NCI-H345 (cell line): ENCODE measurements at regions not wholly inside any gene's neighbourhood (a gene's known extent, or its start where the extent isn't known, plus 50 kb on each side); places are given as distances from the start of the nearest gene placed in this dataset.
"Not testable (repeated sequence)": the region's sequence is repeated elsewhere in the genome, so short reads cannot be mapped to it uniquely, and the experiment has no call there.

Experiments
- DNase-seq: peaks from one replicate; lab custom pipeline; 2025; lab: John Stamatoyannopoulos, UW

GRCh38 chr1:60890664-60891063, 191.7 kb upstream of the NFIA start:
- no peak for DNase-seq

- no peak for DNase-seq
These were observed 192.7 kb upstream of the NFIA start for GRCh38 chr1:60889709-60890108.

DNA sequence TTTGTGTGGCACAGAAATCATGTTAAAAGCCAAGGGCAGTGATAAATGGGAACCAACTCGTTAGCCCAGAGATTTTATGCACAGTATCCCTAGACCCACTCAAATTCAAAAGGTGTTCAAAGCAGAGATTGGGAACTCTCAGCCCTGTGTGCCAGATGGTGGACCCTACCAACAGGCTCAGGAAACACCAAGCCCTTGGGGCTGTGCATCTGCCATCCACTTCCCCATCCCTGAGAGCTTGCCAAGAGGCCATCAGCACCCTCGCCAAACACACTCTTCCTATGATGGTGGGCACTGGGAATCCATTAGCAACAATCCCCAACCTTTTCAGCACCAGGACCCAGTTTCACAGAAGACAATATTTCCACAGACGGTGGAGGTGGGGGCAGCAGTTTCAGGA, 194.2 kb upstream of the NFIA start:
- no peak for DNase-seq

DNA sequence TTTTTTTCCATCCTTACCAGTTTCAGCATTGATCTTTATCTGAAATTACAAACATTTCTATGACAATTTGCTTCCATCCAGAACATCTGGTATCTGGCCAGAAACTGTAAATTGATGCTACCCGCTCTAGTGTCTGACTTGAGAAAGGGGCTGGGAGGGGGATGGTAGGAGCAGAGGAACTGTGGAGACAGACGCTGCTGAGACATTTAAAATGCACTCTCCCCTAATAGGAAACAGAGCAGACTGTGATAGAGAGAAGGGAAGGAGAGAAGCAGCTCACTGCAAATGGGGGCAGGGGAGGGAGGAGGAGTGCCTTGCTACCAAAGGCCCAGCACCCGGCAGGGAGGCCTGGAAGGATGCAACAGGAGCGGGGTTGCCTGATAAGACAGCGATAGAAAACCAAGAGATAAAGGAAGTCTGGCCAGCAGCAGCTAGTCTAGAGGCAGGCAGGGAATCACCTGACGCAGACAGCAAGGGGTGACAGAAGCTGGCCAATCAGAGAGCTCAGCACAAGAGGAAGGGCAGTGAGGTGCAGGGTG, 195.5 kb upstream of the NFIA start:
- DNase-seq = no peak

GRCh38 chr1:60886090-60886489, 196.3 kb upstream of the NFIA start:
- DNase-seq = no peak

GRCh38 chr1:60880202-60880601, 202.2 kb upstream of the NFIA start:
- DNase-seq = no peak

GRCh38 chr1:60878323-60878722, 204.0 kb upstream of the NFIA start:
- DNase-seq = no peak

GRCh38 chr1:60877376-60877775, 205.0 kb upstream of the NFIA start:
- no peak for DNase-seq

GRCh38 chr1:60876952-60877351, 205.4 kb upstream of the NFIA start:
- no peak for DNase-seq

GRCh38 chr1:60875138-60875537, 207.2 kb upstream of the NFIA start:
- no peak for DNase-seq

DNA sequence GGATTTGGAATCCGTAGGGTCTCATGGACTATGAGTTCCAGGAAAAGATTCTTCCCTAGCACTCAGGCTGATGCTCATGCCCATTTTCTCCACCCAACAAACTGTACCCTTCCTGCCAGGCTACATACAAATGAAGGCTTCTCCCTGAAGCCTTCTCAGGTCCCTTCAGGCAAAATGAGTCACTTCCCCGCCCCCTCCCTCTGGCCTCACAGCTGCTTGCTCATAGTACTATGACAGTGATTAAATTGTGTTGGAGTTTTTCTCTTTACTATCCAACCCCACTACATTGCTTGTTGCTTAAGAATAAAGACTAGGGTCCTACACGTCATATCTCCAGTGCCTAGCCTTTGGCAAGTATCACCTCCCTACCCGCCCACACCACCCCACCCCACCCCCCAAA, 207.6 kb upstream of the NFIA start:
- DNase-seq = no peak

DNA sequence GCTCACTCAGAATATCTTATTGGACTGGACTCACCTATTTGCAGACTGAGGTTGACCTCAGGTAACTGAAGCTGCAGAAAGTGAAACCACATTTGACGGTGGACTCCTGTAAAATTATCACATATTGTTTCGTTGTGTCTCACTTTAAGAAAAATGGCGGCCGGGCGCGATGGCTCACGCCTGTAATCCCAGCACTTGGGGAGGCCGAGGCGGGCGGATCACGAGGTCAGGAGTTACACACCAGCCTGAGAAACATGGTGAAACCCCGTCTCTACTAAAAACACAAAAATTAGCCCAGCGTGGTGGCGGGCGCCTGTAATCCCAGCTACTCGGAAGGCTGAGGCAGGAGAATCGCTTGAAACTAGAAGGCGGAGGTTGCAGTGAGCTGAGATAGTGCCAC, 209.0 kb upstream of the NFIA start:
- not testable (repeated sequence) for DNase-seq

DNA sequence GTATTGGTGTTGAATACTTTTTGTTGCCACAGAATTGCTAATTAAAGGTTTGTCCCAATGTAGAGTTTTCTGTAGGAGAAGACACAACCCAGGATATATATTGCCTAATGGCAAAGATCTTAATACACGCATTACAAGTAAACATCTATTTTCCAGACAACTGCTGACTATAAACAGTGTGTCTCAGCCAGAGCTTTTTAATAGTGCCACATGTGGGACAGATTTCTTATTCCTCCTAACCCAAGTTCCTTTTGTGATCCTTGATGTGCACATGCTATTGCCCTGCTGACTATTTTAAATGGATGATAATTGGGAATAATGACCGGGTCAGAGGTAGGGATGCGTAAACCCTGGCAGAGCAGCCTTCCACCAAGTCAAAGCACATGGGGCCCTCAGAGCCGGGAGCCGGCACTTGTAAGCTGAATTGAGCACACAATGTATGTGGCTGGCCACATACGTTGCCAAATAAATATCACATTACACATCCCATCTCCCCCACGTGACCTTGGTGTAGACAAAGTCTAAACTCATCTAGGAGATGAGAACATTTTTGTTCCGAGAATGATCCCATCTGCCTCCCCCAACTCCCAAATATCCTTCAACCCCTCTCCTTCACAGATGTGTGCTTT, 209.8 kb upstream of the NFIA start:
- no peak for DNase-seq

DNA sequence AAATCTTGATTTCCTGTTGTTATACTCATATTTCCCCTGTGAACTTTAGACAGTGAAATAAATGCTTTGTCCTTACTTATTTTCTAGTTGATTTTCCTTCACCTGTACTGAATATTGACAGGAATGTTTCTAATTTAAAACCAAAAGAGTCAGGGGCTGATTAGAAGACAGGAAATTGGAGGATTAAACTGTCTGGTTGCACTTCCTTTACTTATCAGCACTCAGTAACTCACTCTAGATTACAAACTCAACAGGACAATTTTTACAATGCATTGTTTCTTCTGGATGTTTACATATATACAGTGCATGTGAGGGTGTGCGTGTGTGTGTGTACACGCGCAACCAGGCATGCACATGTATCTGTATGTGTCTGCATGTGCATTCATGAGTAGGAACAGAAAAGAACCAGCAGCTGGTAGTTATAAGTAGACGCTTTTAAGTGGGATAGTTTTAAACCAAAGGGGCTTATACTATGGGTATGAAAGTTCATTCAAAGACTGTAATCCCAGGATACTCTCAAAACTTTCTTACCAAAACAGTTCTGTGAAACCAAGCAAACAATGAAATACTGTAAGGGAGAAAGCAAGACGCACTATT, 212.0 kb upstream of the NFIA start:
- no peak for DNase-seq

DNA sequence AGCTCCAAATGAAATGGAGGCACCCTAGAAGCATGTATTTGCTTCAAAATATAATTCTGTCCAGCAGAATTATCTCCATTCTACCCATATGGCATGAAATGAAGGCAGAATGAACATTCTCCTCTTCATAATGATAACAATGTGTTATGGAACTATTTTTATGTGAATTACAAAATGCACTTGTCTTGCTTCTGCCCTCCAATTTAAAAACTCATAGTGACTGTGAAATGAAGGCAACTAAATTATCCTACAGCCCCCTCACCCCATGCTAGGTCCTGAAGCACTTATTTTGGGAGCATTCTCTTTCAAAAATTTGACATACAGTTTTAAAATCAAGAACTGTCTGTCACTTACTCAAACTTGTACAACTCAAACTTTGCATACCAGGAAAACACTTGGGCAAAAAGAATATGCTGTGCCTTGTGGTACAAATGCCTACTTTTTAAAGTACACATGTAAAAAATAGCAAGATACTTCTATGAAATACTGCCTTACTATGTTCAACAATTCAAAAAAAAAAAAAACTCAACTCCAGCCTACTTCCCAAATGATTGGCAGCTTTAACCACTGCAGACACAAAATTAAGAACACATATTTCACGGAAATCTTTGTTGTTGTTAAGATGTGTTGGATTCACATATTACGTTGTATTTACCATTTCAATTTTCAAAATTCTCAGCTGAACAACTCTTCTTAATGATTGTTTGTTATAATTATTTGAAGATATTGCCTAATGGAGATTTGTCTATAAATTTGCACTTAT, 213.3 kb upstream of the NFIA start:
- no peak for DNase-seq

- no peak for DNase-seq
These were observed 214.6 kb upstream of the NFIA start for GRCh38 chr1:60867782-60868181.

DNA sequence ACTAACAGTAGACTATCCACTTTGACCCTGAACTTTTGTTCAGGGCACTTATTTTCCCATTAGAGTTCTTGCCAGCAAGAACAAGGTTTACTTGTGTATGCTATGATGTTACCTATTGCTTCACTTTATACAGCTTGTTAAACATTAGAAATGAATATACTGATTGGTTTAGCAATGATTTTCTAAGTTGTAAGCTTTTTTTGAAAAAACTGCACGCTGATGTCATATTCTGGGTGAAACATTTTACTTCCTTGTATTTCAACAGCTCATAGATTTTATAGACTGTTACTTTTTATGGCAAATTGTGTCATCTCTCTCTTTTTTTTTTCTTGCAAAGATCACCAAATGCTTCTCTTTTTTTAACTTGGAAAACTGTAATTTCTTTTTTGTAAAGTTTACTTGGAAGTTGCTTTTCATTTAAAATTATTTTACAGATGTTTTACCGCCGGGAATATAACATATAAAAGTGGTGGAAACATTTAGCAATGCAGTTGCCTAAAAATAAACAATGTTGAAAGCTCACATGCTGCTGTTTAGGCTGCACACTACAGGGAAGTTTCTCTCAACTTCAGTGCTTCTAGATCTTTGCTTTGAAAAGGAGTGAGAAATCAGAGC, 215.3 kb upstream of the NFIA start:
- DNase-seq = no peak

DNA sequence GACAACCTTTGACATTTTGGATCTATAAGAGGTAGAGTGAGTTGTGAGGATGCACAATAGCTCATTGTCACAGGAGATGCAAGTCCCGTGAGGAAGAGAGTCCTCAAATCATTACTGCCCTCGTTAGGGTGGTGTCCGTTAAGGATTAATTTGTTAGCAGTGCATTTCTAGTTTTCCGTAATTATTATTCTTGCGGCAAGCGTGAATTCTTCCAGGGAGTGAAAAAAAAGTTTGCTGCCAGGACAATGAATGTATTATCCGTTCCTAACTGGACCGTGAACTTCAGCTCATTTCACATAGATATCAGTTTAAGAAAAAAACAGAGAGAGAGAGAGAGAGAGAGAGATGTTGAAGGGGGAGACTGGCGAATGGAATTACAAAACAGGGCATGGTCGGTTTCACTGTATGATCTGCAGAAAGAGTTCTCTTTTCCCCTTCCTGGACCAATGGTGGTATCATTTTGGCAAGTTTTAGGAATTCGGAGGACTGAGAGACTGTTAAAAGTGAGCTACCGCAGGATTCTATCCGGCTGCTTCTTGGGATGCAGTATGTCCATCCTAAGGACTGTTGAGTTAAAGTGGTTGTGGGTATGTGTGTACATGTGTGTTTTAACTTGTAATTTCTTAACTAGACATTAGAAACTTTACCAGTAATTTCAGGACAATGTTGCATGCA, 216.0 kb upstream of the NFIA start:
- DNase-seq = no peak

DNA sequence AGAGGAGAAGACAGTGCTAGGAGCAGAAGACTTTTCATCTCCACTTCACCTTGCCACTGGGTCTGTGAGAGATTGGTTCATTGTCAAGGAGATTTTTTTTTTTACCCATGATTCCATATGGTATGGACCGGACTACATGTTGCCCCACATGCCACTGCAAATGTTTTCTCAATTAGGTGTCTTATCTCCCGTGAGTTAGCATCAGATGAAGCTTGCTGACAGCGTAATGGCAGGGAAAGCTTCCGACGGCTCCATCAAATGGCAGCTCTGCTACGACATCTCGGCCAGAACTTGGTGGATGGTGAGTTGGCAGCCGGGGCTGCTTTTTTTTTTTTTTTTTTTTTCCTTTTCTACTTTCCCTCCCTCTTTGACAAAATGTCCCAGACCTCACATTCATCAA, 217.2 kb upstream of the NFIA start:
- no peak for DNase-seq

DNA sequence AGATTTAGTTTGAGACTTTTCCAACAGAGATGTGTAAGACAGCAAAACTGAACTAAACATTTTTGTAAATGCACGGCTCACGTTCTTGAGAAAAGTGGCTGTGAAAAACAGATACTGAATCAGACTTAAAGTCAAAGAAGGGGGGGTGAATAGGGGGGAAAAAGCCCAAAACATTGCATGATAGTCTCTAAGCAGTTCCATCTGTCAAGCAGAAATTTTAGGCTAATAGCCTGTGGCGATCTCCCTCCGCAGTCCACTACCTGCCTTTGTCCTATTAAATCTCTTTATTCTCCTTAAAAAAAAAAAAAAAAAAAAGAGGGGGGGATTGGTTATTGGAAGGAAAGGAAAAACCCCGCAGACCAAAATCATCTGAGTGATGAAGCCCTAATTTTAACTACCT, 217.6 kb upstream of the NFIA start:
- no peak for DNase-seq

DNA sequence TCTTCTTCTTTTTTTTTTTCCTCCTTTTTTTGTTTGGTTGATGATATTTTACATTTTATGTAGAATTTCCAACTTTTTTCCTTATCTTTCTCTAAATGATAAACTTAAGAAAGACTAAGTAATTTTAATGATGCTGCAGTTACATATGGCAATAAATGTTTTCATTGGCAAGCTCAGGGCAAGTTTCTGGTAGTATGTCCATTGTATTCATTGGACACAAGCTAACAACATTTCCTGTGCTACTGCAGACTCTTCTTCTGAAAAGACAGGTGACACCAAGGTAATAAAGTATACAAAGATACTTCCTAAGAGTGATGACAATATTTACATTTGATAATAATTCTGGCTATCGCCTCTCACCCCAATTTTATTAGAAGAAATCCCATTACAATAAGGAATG, 219.2 kb upstream of the NFIA start:
- no peak for DNase-seq

DNA sequence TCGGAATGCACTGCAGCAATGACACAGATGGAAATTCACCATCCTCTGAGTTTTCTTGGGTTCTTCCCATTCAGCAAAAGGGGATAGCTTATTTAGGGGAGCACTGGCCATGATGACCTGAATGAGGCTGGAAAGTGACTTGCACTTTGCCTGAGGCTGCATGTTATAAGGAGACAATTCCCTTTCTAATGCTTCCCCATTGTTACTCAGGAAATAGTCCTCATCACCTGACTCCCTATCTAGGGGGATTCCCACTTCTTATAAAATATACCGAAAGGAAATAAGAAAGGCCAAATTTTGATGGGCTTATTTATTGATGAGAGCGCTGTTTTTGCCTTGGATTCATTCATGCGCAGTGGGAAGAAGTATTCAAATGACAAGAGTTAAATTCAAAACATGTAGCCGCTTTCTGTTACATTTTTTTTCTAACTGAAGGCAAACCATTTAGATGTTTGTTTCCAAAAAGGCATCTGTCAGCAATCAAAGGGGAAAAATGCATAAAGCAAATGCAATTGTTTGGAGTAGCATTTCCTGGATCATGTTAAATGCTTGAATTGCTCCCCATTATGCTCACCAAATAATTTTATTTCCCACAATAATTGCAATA, 220.3 kb upstream of the NFIA start:
- DNase-seq = no peak
